ENCODE measurements at regions not wholly inside any gene's neighbourhood (a gene's known extent, or its start where the extent isn't known, plus 50 kb on each side); places are given as distances from the start of the nearest gene placed in this dataset.

- peaks cover 0 to 6% (median 0%) of the 10 kb centered on the region in 4 donors for H3K4me1 Mint-ChIP-seq
- ATAC-seq = peak in 1 of 2 donors; percentile 47
- POLR2A ChIA-PET = no interaction called here
- H3K27ac Mint-ChIP-seq = no peak overlapping the region
- H3K9me3 Mint-ChIP-seq = peaks cover 0 to 10% (median 0%) of the 10 kb centered on the region in 9 donors
- peaks cover 6 to 32% (median 6%) of the 10 kb centered on the region in 5 donors for H3K27me3 Mint-ChIP-seq
- H3K36me3 Mint-ChIP-seq = no peaks in the 10 kb centered on the region
- peak overlapping the region in 1 of 10 donors; percentile 9 for H3K4me3 Mint-ChIP-seq
- DNase-seq = peak in 2 of 10 donors; percentile 1 to 4
These were observed 89.2 kb upstream of the PRLR start for GRCh38 chr5:35319333-35320002.

GRCh38 chr5:35317586-35317985, 87.3 kb upstream of the PRLR start:
- H3K4me1 Mint-ChIP-seq = peaks cover 0 to 6% (median 0%) of the 10 kb centered on the region in 4 donors
- H3K27ac Mint-ChIP-seq = no peak overlapping the region
- no peak for DNase-seq
- H3K36me3 Mint-ChIP-seq = no peaks in the 10 kb centered on the region
- no peak overlapping the region for H3K4me3 Mint-ChIP-seq
- ATAC-seq = no peak
- H3K27me3 Mint-ChIP-seq = peaks cover under 1 to 24% (median 3%) of the 10 kb centered on the region in 5 donors
- H3K9me3 Mint-ChIP-seq = peaks cover 0 to 10% (median 0%) of the 10 kb centered on the region in 9 donors
- POLR2A ChIA-PET = no interaction called here

- Mint-ChIP-seq H3K4me1 (peaks cover 0 to 6% (median 0%) of the 10 kb centered on the region in 4 donors), H3K4me3 (no peak overlapping the region), H3K36me3 (no peaks in the 10 kb centered on the region), H3K27ac (no peak overlapping the region), H3K27me3 (peaks cover 0 to 24% (median 3%) of the 10 kb centered on the region in 5 donors), H3K9me3 (peaks cover 0 to 10% (median 0%) of the 10 kb centered on the region in 9 donors)
- ATAC-seq (no peak), DNase-seq (no peak)
- POLR2A ChIA-PET = no interaction called here
These were observed 86.5 kb upstream of the PRLR start for GRCh38 chr5:35316611-35317274.

- Mint-ChIP-seq H3K36me3 (no peaks in the 10 kb centered on the region), H3K4me3 (no peak overlapping the region), H3K9me3 (peaks cover 0 to 7% (median 0%) of the 10 kb centered on the region in 9 donors), H3K4me1 (no peaks in the 10 kb centered on the region), H3K27me3 (peaks cover 1 to 20% (median 4%) of the 10 kb centered on the region in 5 donors), H3K27ac (no peak overlapping the region)
- ATAC-seq (no peak), DNase-seq (no peak)
- POLR2A ChIA-PET = no interaction called here
These were observed 83.0 kb upstream of the PRLR start for GRCh38 chr5:35313291-35313690.

- no peak for ATAC-seq
- DNase-seq = no peak
- Mint-ChIP-seq H3K9me3 (no peaks in the 10 kb centered on the region), H3K36me3 (no peaks in the 10 kb centered on the region), H3K4me1 (no peaks in the 10 kb centered on the region), H3K4me3 (no peak overlapping the region), H3K27ac (no peak overlapping the region), H3K27me3 (peaks cover 2 to 12% (median 4%) of the 10 kb centered on the region in 5 donors)
- POLR2A ChIA-PET = no interaction called here
These were observed 82.0 kb upstream of the PRLR start for GRCh38 chr5:35312267-35312666.

- no peak for ATAC-seq
- H3K27ac Mint-ChIP-seq = no peak overlapping the region
- peaks cover 6 to 28% (median 9%) of the 10 kb centered on the region in 5 donors for H3K27me3 Mint-ChIP-seq
- H3K9me3 Mint-ChIP-seq = no peaks in the 10 kb centered on the region
- DNase-seq = no peak
- no peaks in the 10 kb centered on the region for H3K36me3 Mint-ChIP-seq
- H3K4me1 Mint-ChIP-seq = no peaks in the 10 kb centered on the region
- H3K4me3 Mint-ChIP-seq = no peak overlapping the region
- POLR2A ChIA-PET = no interaction called here
These were observed 79.3 kb upstream of the PRLR start for GRCh38 chr5:35309365-35310130.

- no peaks in the 10 kb centered on the region for H3K4me1 Mint-ChIP-seq
- no peak overlapping the region for H3K4me3 Mint-ChIP-seq
- H3K27ac Mint-ChIP-seq = no peak overlapping the region
- no peak for ATAC-seq
- H3K9me3 Mint-ChIP-seq = no peaks in the 10 kb centered on the region
- POLR2A ChIA-PET = no interaction called here
- no peaks in the 10 kb centered on the region for H3K36me3 Mint-ChIP-seq
- DNase-seq = no peak
- peaks cover 6 to 31% (median 9%) of the 10 kb centered on the region in 5 donors for H3K27me3 Mint-ChIP-seq
These were observed 78.1 kb upstream of the PRLR start for GRCh38 chr5:35308421-35308820.

GRCh38 chr5:35306716-35307365, 76.6 kb upstream of the PRLR start:
- H3K4me1 Mint-ChIP-seq = no peaks in the 10 kb centered on the region
- H3K27me3 Mint-ChIP-seq = peaks cover 6 to 40% (median 9%) of the 10 kb centered on the region in 5 donors
- no peaks in the 10 kb centered on the region for H3K36me3 Mint-ChIP-seq
- POLR2A ChIA-PET = no interaction called here
- no peaks in the 10 kb centered on the region for H3K9me3 Mint-ChIP-seq
- no peak for DNase-seq
- no peak for ATAC-seq
- H3K4me3 Mint-ChIP-seq = no peak overlapping the region
- no peak overlapping the region for H3K27ac Mint-ChIP-seq

- H3K4me3 Mint-ChIP-seq = no peak overlapping the region
- ATAC-seq = no peak
- POLR2A ChIA-PET = no interaction called here
- peaks cover 0 to 4% (median 0%) of the 10 kb centered on the region in 3 donors for H3K36me3 Mint-ChIP-seq
- H3K27me3 Mint-ChIP-seq = peaks cover 9 to 40% (median 14%) of the 10 kb centered on the region in 5 donors
- H3K4me1 Mint-ChIP-seq = no peaks in the 10 kb centered on the region
- no peak overlapping the region for H3K27ac Mint-ChIP-seq
- peaks cover 0 to 7% (median 0%) of the 10 kb centered on the region in 9 donors for H3K9me3 Mint-ChIP-seq
- DNase-seq = no peak
These were observed 75.2 kb upstream of the PRLR start for GRCh38 chr5:35305336-35306020.

- Mint-ChIP-seq H3K27me3 (peaks cover 10 to 38% (median 16%) of the 10 kb centered on the region in 5 donors), H3K27ac (no peak overlapping the region), H3K4me1 (no peaks in the 10 kb centered on the region), H3K9me3 (peaks cover 0 to 7% (median 0%) of the 10 kb centered on the region in 9 donors), H3K4me3 (no peak overlapping the region), H3K36me3 (peaks cover 0 to 4% (median 0%) of the 10 kb centered on the region in 3 donors)
- POLR2A ChIA-PET = no interaction called here
- DNase-seq (no peak), ATAC-seq (no peak)
These were observed 74.0 kb upstream of the PRLR start for GRCh38 chr5:35304291-35304690.

- ATAC-seq (no peak), DNase-seq (no peak)
- POLR2A ChIA-PET = no interaction called here
- Mint-ChIP-seq H3K9me3 (peaks cover 0 to 7% (median 0%) of the 10 kb centered on the region in 9 donors), H3K27me3 (peaks cover 10 to 38% (median 16%) of the 10 kb centered on the region in 5 donors), H3K36me3 (peaks cover 0 to 4% (median 0%) of the 10 kb centered on the region in 3 donors), H3K4me3 (no peak overlapping the region), H3K27ac (no peak overlapping the region), H3K4me1 (no peaks in the 10 kb centered on the region)
These were observed 72.9 kb upstream of the PRLR start for GRCh38 chr5:35303152-35303551.

- H3K27ac Mint-ChIP-seq = no peak overlapping the region
- no peak overlapping the region for H3K4me3 Mint-ChIP-seq
- DNase-seq = no peak
- H3K4me1 Mint-ChIP-seq = no peaks in the 10 kb centered on the region
- peaks cover 0 to 7% (median 0%) of the 10 kb centered on the region in 9 donors for H3K9me3 Mint-ChIP-seq
- peaks cover 14 to 38% (median 15%) of the 10 kb centered on the region in 5 donors for H3K27me3 Mint-ChIP-seq
- POLR2A ChIA-PET = no interaction called here
- peaks cover 0 to 4% (median 0%) of the 10 kb centered on the region in 3 donors for H3K36me3 Mint-ChIP-seq
- no peak for ATAC-seq
These were observed 72.3 kb upstream of the PRLR start for GRCh38 chr5:35302544-35302943.
